DOHH2 (cell line): ENCODE measurements at regions not wholly inside any gene's neighbourhood (a gene's known extent, or its start where the extent isn't known, plus 50 kb on each side); places are given as distances from the start of the nearest gene placed in this dataset.

Source experiments
- H3F3A ChIP-seq: fragments of 200-600 bp; sonication (generic), shearing (Covaris generic); 2 replicates; pipeline ENCODE4 v1.6.0; 2016; ENCODE audit warnings: antibody characterized with exemption, mild to moderate bottlenecking; ENCODE audit not compliant: control insufficient read depth, insufficient read depth
- H3K27ac ChIP-seq: fragments of 200-600 bp; sonication (generic); 2 replicates; pipeline ENCODE4 v1.5.1; 2014; ENCODE audit warnings: low read depth, mild to moderate bottlenecking, low read length, moderate library complexity
- H3K27me3 ChIP-seq: fragments of 200-600 bp; sonication (generic); 2 replicates; pipeline ENCODE4 v1.6.1; 2014; ENCODE audit warnings: mild to moderate bottlenecking, low read length, mixed read lengths; ENCODE audit not compliant: control insufficient read depth
- H3K36me3 ChIP-seq: fragments of 200-600 bp; sonication (generic); 2 replicates; pipeline ENCODE4 v1.6.1; 2014; ENCODE audit warnings: mild to moderate bottlenecking, low read length, moderate library complexity, mixed read lengths; ENCODE audit not compliant: control insufficient read depth
- H3K4me1 ChIP-seq: fragments of 200-600 bp; sonication (generic); 2 replicates; pipeline ENCODE4 v1.6.1; 2014; ENCODE audit warnings: mild to moderate bottlenecking, low read length, mixed read lengths; ENCODE audit not compliant: control insufficient read depth
- H3K4me2 ChIP-seq: fragments of 200-600 bp; sonication (generic); 2 replicates; pipeline ENCODE4 v1.6.0; 2014; ENCODE audit warnings: mild to moderate bottlenecking, low read length, moderate library complexity
- H3K4me3 ChIP-seq: fragments of 200-600 bp; sonication (generic); 2 replicates; pipeline ENCODE4 v1.5.1; 2014; ENCODE audit warnings: mild to moderate bottlenecking, low read length, mixed read lengths
- H3K79me2 ChIP-seq: fragments of 200-600 bp; sonication (generic); 2 replicates; pipeline ENCODE4 v1.6.1; 2014; ENCODE audit warnings: mild to moderate bottlenecking, low read length, mixed read lengths; ENCODE audit not compliant: control insufficient read depth
- H3K9me2 ChIP-seq: fragments of 200-600 bp; sonication (generic); replicated peaks from 2 replicates; pipeline ENCODE4 v1.6.1; 2014; ENCODE audit warnings: mild to moderate bottlenecking, low read length, mixed read lengths; ENCODE audit not compliant: control insufficient read depth
- H3K9me3 ChIP-seq: fragments of 200-600 bp; sonication (generic); 2 replicates; pipeline ENCODE4 v1.6.1; 2014; ENCODE audit warnings: antibody characterized with exemption, low read length, mixed read lengths; ENCODE audit not compliant: control insufficient read depth, insufficient read depth
- H4K20me1 ChIP-seq: fragments of 200-600 bp; sonication (generic); 2 replicates; pipeline ENCODE4 v1.6.0; 2014; ENCODE audit warnings: low read depth, mild to moderate bottlenecking, antibody characterized with exemption, low read length, moderate library complexity; ENCODE audit not compliant: control insufficient read depth, insufficient read depth
- EZH2phosphoT487 ChIP-seq: fragments of 200-600 bp; sonication (generic); IDR thresholded peaks from 2 replicates; pipeline ENCODE4 v1.6.1; 2017; ENCODE audit warnings: borderline replicate concordance, mild to moderate bottlenecking, antibody characterized with exemption, low read length, moderate library complexity, mixed read lengths
- TF ChIP-seq, protein P1 (sequence below): fragments of 200-600 bp; sonication (generic); IDR thresholded peaks from one replicate; pipeline ENCODE4 v1.5.1; 2014; ENCODE audit warnings: antibody characterized with exemption, mild to moderate bottlenecking, low read depth, low read length; ENCODE audit not compliant: poor library complexity, severe bottlenecking

DNA sequence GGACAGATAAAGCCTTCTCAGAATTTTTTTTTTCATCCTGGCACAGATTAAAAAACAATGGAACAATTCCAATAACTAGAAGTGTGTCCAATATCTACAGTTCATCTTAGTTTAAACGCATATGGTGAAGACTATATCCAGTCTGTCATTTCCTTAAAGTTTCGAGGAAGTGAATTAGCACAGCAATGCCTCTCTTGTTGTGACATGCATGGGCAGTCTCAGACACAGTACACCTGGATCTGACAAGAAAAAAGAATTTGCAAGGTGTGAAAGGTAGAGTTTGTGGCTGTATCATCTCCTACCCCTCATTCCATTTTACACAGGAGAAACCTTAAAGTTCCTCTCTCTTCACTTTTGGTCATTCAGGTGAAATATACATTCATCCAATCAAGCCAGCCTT, 100.6 kb upstream of the ADAMTS19 start:
- H3K36me3 ChIP-seq = no peaks in the 10 kb centered on the region
- no peaks in the 10 kb centered on the region for H3K79me2 ChIP-seq
- no peaks in the 10 kb centered on the region for H3K9me2 ChIP-seq
- H3K4me2 ChIP-seq = no peak overlapping the region
- H4K20me1 ChIP-seq = no peaks in the 10 kb centered on the region
- no peaks in the 10 kb centered on the region for H3F3A ChIP-seq
- H3K27me3 ChIP-seq = no peaks in the 10 kb centered on the region
- no peak overlapping the region for H3K27ac ChIP-seq
- TF ChIP-seq, protein P1, sequence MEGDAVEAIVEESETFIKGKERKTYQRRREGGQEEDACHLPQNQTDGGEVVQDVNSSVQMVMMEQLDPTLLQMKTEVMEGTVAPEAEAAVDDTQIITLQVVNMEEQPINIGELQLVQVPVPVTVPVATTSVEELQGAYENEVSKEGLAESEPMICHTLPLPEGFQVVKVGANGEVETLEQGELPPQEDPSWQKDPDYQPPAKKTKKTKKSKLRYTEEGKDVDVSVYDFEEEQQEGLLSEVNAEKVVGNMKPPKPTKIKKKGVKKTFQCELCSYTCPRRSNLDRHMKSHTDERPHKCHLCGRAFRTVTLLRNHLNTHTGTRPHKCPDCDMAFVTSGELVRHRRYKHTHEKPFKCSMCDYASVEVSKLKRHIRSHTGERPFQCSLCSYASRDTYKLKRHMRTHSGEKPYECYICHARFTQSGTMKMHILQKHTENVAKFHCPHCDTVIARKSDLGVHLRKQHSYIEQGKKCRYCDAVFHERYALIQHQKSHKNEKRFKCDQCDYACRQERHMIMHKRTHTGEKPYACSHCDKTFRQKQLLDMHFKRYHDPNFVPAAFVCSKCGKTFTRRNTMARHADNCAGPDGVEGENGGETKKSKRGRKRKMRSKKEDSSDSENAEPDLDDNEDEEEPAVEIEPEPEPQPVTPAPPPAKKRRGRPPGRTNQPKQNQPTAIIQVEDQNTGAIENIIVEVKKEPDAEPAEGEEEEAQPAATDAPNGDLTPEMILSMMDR = no peak
- TF ChIP-seq EZH2phosphoT487 = no peak
- H3K9me3 ChIP-seq = no peaks in the 10 kb centered on the region
- H3K4me1 ChIP-seq = no peaks in the 10 kb centered on the region
- H3K4me3 ChIP-seq = no peak overlapping the region

DNA sequence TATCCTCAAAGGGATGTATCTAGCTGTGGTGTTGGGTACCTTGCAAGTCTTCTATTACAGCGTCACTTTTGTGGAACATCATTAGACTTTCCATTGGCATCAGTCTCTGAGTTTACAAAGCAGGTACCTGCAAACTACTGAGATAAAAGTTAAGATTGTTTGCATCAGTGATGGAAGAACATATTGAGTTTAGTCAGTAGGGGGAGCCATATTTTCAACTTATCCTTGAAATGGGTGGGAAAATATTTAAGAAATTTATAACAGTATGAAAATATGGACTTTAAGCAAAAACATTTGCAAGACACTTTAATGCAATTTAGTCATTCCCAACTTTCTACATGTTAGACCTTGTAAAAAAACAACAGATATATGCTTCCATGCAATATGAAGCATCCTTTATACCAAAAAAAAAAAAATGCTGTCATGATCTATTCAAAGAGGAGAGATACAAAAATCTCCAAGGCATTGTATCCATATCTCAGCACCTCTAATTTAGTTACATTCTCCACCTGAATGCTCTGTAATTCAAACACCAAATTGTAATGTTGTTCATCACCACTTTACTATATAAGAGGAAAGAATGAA, 98.6 kb upstream of the ADAMTS19 start:
- no peaks in the 10 kb centered on the region for H3K9me2 ChIP-seq
- no peak overlapping the region for H3K4me2 ChIP-seq
- H3F3A ChIP-seq = no peaks in the 10 kb centered on the region
- no peaks in the 10 kb centered on the region for H3K79me2 ChIP-seq
- no peaks in the 10 kb centered on the region for H3K9me3 ChIP-seq
- no peaks in the 10 kb centered on the region for H3K36me3 ChIP-seq
- H3K4me3 ChIP-seq = no peak overlapping the region
- H3K27me3 ChIP-seq = no peaks in the 10 kb centered on the region
- H3K27ac ChIP-seq = no peak overlapping the region
- H4K20me1 ChIP-seq = no peaks in the 10 kb centered on the region
- no peaks in the 10 kb centered on the region for H3K4me1 ChIP-seq
- TF ChIP-seq, protein P1 = peak; percentile 62
- TF ChIP-seq EZH2phosphoT487 = no peak

DNA sequence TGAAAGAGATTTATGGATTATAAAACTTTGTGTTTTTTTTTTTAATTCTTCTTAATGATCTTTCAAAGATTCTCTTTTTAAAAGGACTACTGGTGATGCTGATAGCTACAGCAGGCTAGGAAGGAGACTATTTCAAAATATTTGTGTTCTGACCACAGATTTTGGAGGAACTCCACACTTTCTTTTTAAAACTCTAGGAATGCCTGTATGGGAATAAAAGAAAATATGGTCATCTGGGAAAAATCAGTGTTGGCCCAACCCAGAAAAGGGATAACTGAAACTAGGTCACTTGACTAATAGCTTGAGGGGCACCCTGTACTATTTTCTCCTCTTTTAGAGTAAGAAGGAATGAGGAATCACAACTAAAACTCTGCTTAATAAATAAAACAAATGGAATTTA, 97.6 kb upstream of the ADAMTS19 start:
- H3K79me2 ChIP-seq = no peaks in the 10 kb centered on the region
- no peak for TF ChIP-seq EZH2phosphoT487
- TF ChIP-seq, protein P1 = no peak
- no peaks in the 10 kb centered on the region for H3K9me2 ChIP-seq
- no peaks in the 10 kb centered on the region for H3K9me3 ChIP-seq
- H3K4me3 ChIP-seq = no peak overlapping the region
- H3K27ac ChIP-seq = no peak overlapping the region
- H3K36me3 ChIP-seq = no peaks in the 10 kb centered on the region
- no peaks in the 10 kb centered on the region for H3K4me1 ChIP-seq
- H3K27me3 ChIP-seq = no peaks in the 10 kb centered on the region
- H4K20me1 ChIP-seq = no peaks in the 10 kb centered on the region
- no peak overlapping the region for H3K4me2 ChIP-seq
- no peaks in the 10 kb centered on the region for H3F3A ChIP-seq
